ENCODE measurements at regions not wholly inside any gene's neighbourhood (a gene's known extent, or its start where the extent isn't known, plus 50 kb on each side); places are given as distances from the start of the nearest gene placed in this dataset.

DNA sequence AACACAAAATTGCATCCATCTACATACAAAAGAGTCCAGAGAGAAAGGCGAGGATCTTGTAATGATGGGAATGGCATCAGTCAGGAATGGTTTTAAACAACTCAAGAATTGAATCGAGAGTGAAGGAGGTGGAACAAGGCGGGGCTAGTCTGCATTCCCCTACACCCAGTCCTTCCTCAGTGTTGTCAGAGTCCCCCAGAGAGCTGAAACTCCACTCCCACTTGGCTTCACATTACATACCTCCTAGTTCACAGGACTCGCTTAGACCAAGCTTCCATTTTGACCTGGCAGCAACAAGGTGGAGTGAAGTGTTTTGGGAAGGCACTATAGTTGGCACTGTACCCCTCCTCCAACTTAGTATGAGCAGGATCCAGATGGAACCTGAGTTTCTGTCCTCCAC is 1273.5 kb upstream of the CRIM1 start:
- Histone ChIP-seq H4K20me1 (ENCODE audit: insufficient read depth, low read length) (no peaks in the 10 kb centered on the region), H3K36me3 (replicated peaks in 1 of 2; ENCODE audit: control insufficient read depth in 1 of 2, insufficient read depth in 2 of 2, low read length in 2 of 2) (no peaks in the 10 kb centered on the region), H3K27me3 (ENCODE audit: control insufficient read depth in 2 of 2, insufficient read depth in 2 of 2, low read length in 2 of 2) (no peaks in the 10 kb centered on the region), H3K4me3 (replicated peaks in 1 of 3; ENCODE audit: low read depth in 2 of 3, low read length in 3 of 3) (no peak overlapping the region), H3K4me2 (replicated peaks; ENCODE audit: extremely low read depth, low read length, poor library complexity, severe bottlenecking) (no peak overlapping the region), H3K79me2 (ENCODE audit: insufficient read depth, low read length) (no peaks in the 10 kb centered on the region), H3K27ac (ENCODE audit: low read depth in 1 of 2, low read length in 2 of 2) (no peak overlapping the region), H3K4me1 (ENCODE audit: control insufficient read depth in 1 of 2, insufficient read depth in 2 of 2, low read length in 2 of 2) (no peaks in the 10 kb centered on the region), H3K9ac (ENCODE audit: insufficient read depth, low read length, poor library complexity, severe bottlenecking) (no peak overlapping the region), H3K9me3 (replicated peaks in 1 of 2; ENCODE audit: control insufficient read depth in 1 of 2, insufficient read depth in 1 of 2, low read length in 2 of 2) (peaks cover 0 to 3% of the 10 kb centered on the region in 2 donors), H2AFZ (ENCODE audit: insufficient read depth, low read depth, low read length, poor library complexity, severe bottlenecking) (no peak overlapping the region)
- Mint-ChIP-seq H3K9me3 (peaks cover 0 to 2% (median 0%) of the 10 kb centered on the region in 7 donors), H3K4me1 (no peaks in the 10 kb centered on the region), H3K27me3 (ENCODE audit: low read depth in 3 of 3) (no peaks in the 10 kb centered on the region), H3K36me3 (no peaks in the 10 kb centered on the region), H3K27ac (no peak overlapping the region), H3K4me3 (no peak overlapping the region)
- no peak for DNase-seq
- WGBS (ENCODE audit: insufficient coverage), result 100% methylated on average over 1 of the region's 4 CpGs
- intact Hi-C loops (cut with micrococcal nuclease), result no loop called here
- TF ChIP-seq, protein P1, sequence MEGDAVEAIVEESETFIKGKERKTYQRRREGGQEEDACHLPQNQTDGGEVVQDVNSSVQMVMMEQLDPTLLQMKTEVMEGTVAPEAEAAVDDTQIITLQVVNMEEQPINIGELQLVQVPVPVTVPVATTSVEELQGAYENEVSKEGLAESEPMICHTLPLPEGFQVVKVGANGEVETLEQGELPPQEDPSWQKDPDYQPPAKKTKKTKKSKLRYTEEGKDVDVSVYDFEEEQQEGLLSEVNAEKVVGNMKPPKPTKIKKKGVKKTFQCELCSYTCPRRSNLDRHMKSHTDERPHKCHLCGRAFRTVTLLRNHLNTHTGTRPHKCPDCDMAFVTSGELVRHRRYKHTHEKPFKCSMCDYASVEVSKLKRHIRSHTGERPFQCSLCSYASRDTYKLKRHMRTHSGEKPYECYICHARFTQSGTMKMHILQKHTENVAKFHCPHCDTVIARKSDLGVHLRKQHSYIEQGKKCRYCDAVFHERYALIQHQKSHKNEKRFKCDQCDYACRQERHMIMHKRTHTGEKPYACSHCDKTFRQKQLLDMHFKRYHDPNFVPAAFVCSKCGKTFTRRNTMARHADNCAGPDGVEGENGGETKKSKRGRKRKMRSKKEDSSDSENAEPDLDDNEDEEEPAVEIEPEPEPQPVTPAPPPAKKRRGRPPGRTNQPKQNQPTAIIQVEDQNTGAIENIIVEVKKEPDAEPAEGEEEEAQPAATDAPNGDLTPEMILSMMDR (IDR thresholded peaks at IDR 0.05), result no peak

DNA sequence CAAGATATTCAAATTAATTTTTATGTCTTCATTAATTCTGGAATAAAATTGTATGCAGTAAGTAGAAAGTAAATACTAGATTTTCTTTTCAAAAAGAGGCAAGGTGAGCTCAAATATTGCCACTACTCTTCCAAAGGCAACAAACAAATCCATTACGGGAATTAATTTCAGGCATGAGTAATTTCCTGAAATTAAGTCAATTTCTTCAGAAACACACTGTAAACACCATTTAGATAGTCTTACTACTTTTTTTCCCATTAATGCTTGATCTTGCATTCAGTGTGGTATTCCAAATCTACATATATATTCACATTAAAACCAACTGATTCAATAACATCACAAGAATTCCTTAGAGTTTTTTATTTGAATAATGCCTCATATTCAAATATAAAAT is 1274.0 kb upstream of the CRIM1 start:
- Mint-ChIP-seq H3K4me3 (no peak overlapping the region), H3K27me3 (ENCODE audit: low read depth in 3 of 3) (no peaks in the 10 kb centered on the region), H3K9me3 (peaks cover 0 to 2% (median 0%) of the 10 kb centered on the region in 7 donors), H3K27ac (no peak overlapping the region), H3K36me3 (no peaks in the 10 kb centered on the region), H3K4me1 (no peaks in the 10 kb centered on the region)
- Histone ChIP-seq H3K27me3 (ENCODE audit: control insufficient read depth in 2 of 2, insufficient read depth in 2 of 2, low read length in 2 of 2) (no peaks in the 10 kb centered on the region), H3K4me1 (ENCODE audit: control insufficient read depth in 1 of 2, insufficient read depth in 2 of 2, low read length in 2 of 2) (no peaks in the 10 kb centered on the region), H3K4me3 (replicated peaks in 1 of 3; ENCODE audit: low read depth in 2 of 3, low read length in 3 of 3) (no peak overlapping the region), H3K4me2 (replicated peaks; ENCODE audit: extremely low read depth, low read length, poor library complexity, severe bottlenecking) (no peak overlapping the region), H3K9me3 (replicated peaks in 1 of 2; ENCODE audit: control insufficient read depth in 1 of 2, insufficient read depth in 1 of 2, low read length in 2 of 2) (peaks cover 0 to 3% of the 10 kb centered on the region in 2 donors), H3K36me3 (replicated peaks in 1 of 2; ENCODE audit: control insufficient read depth in 1 of 2, insufficient read depth in 2 of 2, low read length in 2 of 2) (no peaks in the 10 kb centered on the region), H3K9ac (ENCODE audit: insufficient read depth, low read length, poor library complexity, severe bottlenecking) (no peak overlapping the region), H3K27ac (ENCODE audit: low read depth in 1 of 2, low read length in 2 of 2) (no peak overlapping the region), H2AFZ (ENCODE audit: insufficient read depth, low read depth, low read length, poor library complexity, severe bottlenecking) (no peak overlapping the region), H3K79me2 (ENCODE audit: insufficient read depth, low read length) (no peaks in the 10 kb centered on the region), H4K20me1 (ENCODE audit: insufficient read depth, low read length) (no peaks in the 10 kb centered on the region)
- TF ChIP-seq, protein P1 (IDR thresholded peaks at IDR 0.05), result no peak
- DNase-seq, result no peak
- intact Hi-C loops (cut with micrococcal nuclease), result no loop called here
- WGBS (ENCODE audit: insufficient coverage), result no CpG with 5 or more reads among the region's 1 CpG

Measured in CD14-positive monocyte (primary cell).